ENCODE measurements at regions not wholly inside any gene's neighbourhood (a gene's known extent, or its start where the extent isn't known, plus 50 kb on each side); places are given as distances from the start of the nearest gene placed in this dataset.

DNA sequence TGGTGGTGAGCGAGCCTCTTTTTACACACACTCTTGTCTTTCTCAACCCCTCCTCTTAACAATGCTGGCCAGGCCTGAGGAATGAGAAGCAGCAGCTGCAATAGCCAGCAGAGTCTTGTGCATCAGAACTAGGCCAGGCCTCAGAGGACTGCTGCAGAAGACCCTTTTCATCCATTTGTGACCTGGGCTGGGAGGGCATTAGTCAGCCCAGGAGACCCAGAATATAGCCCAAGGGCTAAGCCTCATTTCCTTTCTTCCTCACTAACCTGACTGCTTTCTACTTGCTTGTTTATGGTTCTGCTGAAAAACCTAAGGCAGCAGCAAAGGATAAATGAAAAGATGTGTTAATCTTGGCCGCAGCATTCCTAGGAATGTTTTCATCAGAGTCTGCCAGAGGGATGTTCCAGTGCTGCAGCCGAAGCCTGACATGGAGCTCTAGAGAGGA, 254.7 kb upstream of the AR start:
- TF ChIP-seq, protein P1, sequence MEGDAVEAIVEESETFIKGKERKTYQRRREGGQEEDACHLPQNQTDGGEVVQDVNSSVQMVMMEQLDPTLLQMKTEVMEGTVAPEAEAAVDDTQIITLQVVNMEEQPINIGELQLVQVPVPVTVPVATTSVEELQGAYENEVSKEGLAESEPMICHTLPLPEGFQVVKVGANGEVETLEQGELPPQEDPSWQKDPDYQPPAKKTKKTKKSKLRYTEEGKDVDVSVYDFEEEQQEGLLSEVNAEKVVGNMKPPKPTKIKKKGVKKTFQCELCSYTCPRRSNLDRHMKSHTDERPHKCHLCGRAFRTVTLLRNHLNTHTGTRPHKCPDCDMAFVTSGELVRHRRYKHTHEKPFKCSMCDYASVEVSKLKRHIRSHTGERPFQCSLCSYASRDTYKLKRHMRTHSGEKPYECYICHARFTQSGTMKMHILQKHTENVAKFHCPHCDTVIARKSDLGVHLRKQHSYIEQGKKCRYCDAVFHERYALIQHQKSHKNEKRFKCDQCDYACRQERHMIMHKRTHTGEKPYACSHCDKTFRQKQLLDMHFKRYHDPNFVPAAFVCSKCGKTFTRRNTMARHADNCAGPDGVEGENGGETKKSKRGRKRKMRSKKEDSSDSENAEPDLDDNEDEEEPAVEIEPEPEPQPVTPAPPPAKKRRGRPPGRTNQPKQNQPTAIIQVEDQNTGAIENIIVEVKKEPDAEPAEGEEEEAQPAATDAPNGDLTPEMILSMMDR (IDR thresholded peaks at IDR 0.05) = no peak
- TF ChIP-seq POLR2A (IDR thresholded peaks at IDR 0.05) = no peak

Data from uterus (tissue), 2 donors.